Small intestine (tissue), 7 donors: ENCODE measurements at regions not wholly inside any gene's neighbourhood (a gene's known extent, or its start where the extent isn't known, plus 50 kb on each side); places are given as distances from the start of the nearest gene placed in this dataset.
"Not testable (repeated sequence)": the region's sequence is repeated elsewhere in the genome, so short reads cannot be mapped to it uniquely, and the experiment has no call there.

Experiments
- DNase-seq, 2 donors: peaks; one replicate each; pipeline versions ENCODE4 v3.0.0 to v3.0.0-alpha.2; 2013
- FAIRE-seq: peaks from 2 replicates; lab custom pipeline; 2012; peaks lifted over from hg19 to GRCh38; lab: Jason Lieb, UNC
- H3K27ac ChIP-seq, 3 donors: one replicate each; pipeline ENCODE4 v1.5.1; 2013; ENCODE audit warnings: low read length in 2 of 3, mild to moderate bottlenecking in 2 of 3, control low read depth in 1 of 3, inconsistent platforms in 1 of 3, low read depth in 1 of 3, moderate library complexity in 1 of 3
- H3K27me3 ChIP-seq, 3 donors: one replicate each; pipeline ENCODE4 v1.6.1; 2013; ENCODE audit warnings: low read length in 3 of 3, inconsistent platforms in 1 of 3; ENCODE audit not compliant: control insufficient read depth in 3 of 3, insufficient read depth in 3 of 3
- H3K36me3 ChIP-seq, 3 donors: one replicate each; pipeline ENCODE4 v1.6.1; 2013; ENCODE audit warnings: low read length in 3 of 3, inconsistent platforms in 1 of 3, low read depth in 1 of 3, mild to moderate bottlenecking in 1 of 3, moderate library complexity in 1 of 3; ENCODE audit not compliant: control insufficient read depth in 3 of 3, insufficient read depth in 2 of 3
- H3K4me1 ChIP-seq, 3 donors: one replicate each; pipeline ENCODE4 v1.6.1; 2013; ENCODE audit warnings: low read length in 2 of 3, inconsistent platforms in 1 of 3, low read depth in 1 of 3, mild to moderate bottlenecking in 1 of 3, moderate library complexity in 1 of 3; ENCODE audit not compliant: control insufficient read depth in 3 of 3, insufficient read depth in 2 of 3
- H3K4me3 ChIP-seq, 3 donors: one replicate each; pipeline ENCODE4 v1.5.1; 2013; ENCODE audit warnings: low read length in 3 of 3, control low read depth in 1 of 3, inconsistent platforms in 1 of 3, low read depth in 1 of 3, mild to moderate bottlenecking in 1 of 3, moderate library complexity in 1 of 3
- H3K9me3 ChIP-seq, 2 donors: one replicate each; pipeline ENCODE4 v1.6.1; 2013; ENCODE audit warnings: low read depth in 1 of 2, low read length in 1 of 2; ENCODE audit not compliant: control insufficient read depth in 2 of 2, insufficient read depth in 1 of 2
- WGBS, 3 donors: extraction: QIAGEN DNeasy Blood & Tissue Kit; methylation state at CpG; one replicate each; pipeline ENCODE4 v1.1.7; 2013; 5-methylcytosine and 5-hydroxymethylcytosine counted together
- donor health status: healthy with polysubstance abuse.
- donor health status: control.
- donor health status: control.
- donor health status: Bipolar disorder and iron deficiency.
- donor health status: healthy.

- DNase-seq (no peak), FAIRE-seq (no peak)
- H3K27me3 ChIP-seq = no peaks in the 10 kb centered on the region
- 82 to 91% (median 82%) methylated on average over 3 of the region's 3 CpGs for WGBS, 3 donors
- peaks cover 0 to 10% of the 10 kb centered on the region in 2 donors for H3K9me3 ChIP-seq
- H3K36me3 ChIP-seq = no peaks in the 10 kb centered on the region
- H3K4me3 ChIP-seq = no peak overlapping the region
- H3K27ac ChIP-seq = no peak overlapping the region
- peaks cover 0 to 8% (median 0%) of the 10 kb centered on the region in 3 donors for H3K4me1 ChIP-seq
Measured at GRCh38 chr2:129829588-129829987, 149.9 kb upstream of the RAB6C start.

- FAIRE-seq (no peak), DNase-seq (no peak)
- no peaks in the 10 kb centered on the region for H3K36me3 ChIP-seq
- H3K9me3 ChIP-seq = peaks cover 0 to 10% of the 10 kb centered on the region in 2 donors
- no peaks in the 10 kb centered on the region for H3K27me3 ChIP-seq
- H3K4me1 ChIP-seq = peaks cover 0 to 8% (median 0%) of the 10 kb centered on the region in 3 donors
- 88 to 98% (median 92%) methylated on average over 2 of the region's 2 CpGs for WGBS, 3 donors
- H3K27ac ChIP-seq = no peak overlapping the region
- no peak overlapping the region for H3K4me3 ChIP-seq
Measured at GRCh38 chr2:129831018-129831417, 148.4 kb upstream of the RAB6C start.

GRCh38 chr2:129833465-129833864 lies 146.0 kb upstream of the RAB6C start:
- DNase-seq, H3K4me1 ChIP-seq, FAIRE-seq, H3K27me3 ChIP-seq, H3K36me3 ChIP-seq, H3K27ac ChIP-seq, H3K4me3 ChIP-seq: not testable (repeated sequence)
- peaks cover 0 to 10% of the 10 kb centered on the region in 2 donors for H3K9me3 ChIP-seq
- 91 to 95% (median 92%) methylated on average over 16 to 20 of the region's 20 CpGs for WGBS, 3 donors

GRCh38 chr2:129847043-129847442 lies 132.4 kb upstream of the RAB6C start:
- DNase-seq (no peak), FAIRE-seq (no peak)
- Histone ChIP-seq H3K4me3 (no peak overlapping the region), H3K27ac (no peak overlapping the region), H3K9me3 (peaks cover 0 to 2% of the 10 kb centered on the region in 2 donors), H3K4me1 (no peaks in the 10 kb centered on the region), H3K27me3 (no peaks in the 10 kb centered on the region), H3K36me3 (no peaks in the 10 kb centered on the region)
- WGBS, 3 donors = 10 to 47% (median 11%) methylated on average over 1 of the region's 1 CpG

- DNase-seq = peak; percentile 67 to 78
- WGBS, 3 donors = 13 to 15% (median 14%) methylated on average over 6 of the region's 6 CpGs
- H3K36me3 ChIP-seq = no peaks in the 10 kb centered on the region
- H3K4me1 ChIP-seq = no peaks in the 10 kb centered on the region
- peaks cover 0 to 2% of the 10 kb centered on the region in 2 donors for H3K9me3 ChIP-seq
- no peaks in the 10 kb centered on the region for H3K27me3 ChIP-seq
- FAIRE-seq = peak; percentile 85
- no peak overlapping the region for H3K4me3 ChIP-seq
- H3K27ac ChIP-seq = no peak overlapping the region
Measured at GRCh38 chr2:129849559-129850160, 129.8 kb upstream of the RAB6C start.

- H3K4me3 ChIP-seq = no peak overlapping the region
- DNase-seq (no peak), FAIRE-seq (no peak)
- H3K36me3 ChIP-seq = no peaks in the 10 kb centered on the region
- H3K27ac ChIP-seq = no peak overlapping the region
- no peaks in the 10 kb centered on the region for H3K9me3 ChIP-seq
- WGBS, 3 donors = 38 to 63% (median 44%) methylated on average over 4 of the region's 4 CpGs
- H3K4me1 ChIP-seq = no peaks in the 10 kb centered on the region
- H3K27me3 ChIP-seq = no peaks in the 10 kb centered on the region
Measured at GRCh38 chr2:129857200-129857599, 122.3 kb upstream of the RAB6C start.

GRCh38 chr2:129859175-129859574 lies 120.3 kb upstream of the RAB6C start:
- DNase-seq = no peak
- no peak overlapping the region for H3K4me3 ChIP-seq
- H3K9me3 ChIP-seq = no peaks in the 10 kb centered on the region
- no peak overlapping the region for H3K27ac ChIP-seq
- no peaks in the 10 kb centered on the region for H3K36me3 ChIP-seq
- H3K27me3 ChIP-seq = no peaks in the 10 kb centered on the region
- 67 to 73% (median 71%) methylated on average over 9 of the region's 9 CpGs for WGBS, 3 donors
- FAIRE-seq = no peak
- no peaks in the 10 kb centered on the region for H3K4me1 ChIP-seq

GRCh38 chr2:129860088-129860487 lies 119.4 kb upstream of the RAB6C start:
- no peaks in the 10 kb centered on the region for H3K27me3 ChIP-seq
- no peaks in the 10 kb centered on the region for H3K36me3 ChIP-seq
- DNase-seq = no peak
- no peak overlapping the region for H3K4me3 ChIP-seq
- no peak for FAIRE-seq
- no peaks in the 10 kb centered on the region for H3K9me3 ChIP-seq
- H3K27ac ChIP-seq = no peak overlapping the region
- no peaks in the 10 kb centered on the region for H3K4me1 ChIP-seq
